Stimulated activated CD4-positive, alpha-beta T cell treated with anti-CD3 and anti-CD28 coated beads, Interleukin-4, amount 100 ng/mL, for 4 hours (primary cell): ENCODE measurements at regions not wholly inside any gene's neighbourhood (a gene's known extent, or its start where the extent isn't known, plus 50 kb on each side); places are given as distances from the start of the nearest gene placed in this dataset.

Experiments
- DNase-seq, 2 experiments: peaks; one replicate each; pipeline ENCODE4 v3.0.0-alpha.2; 2020

- DNase-seq: no peak
These were observed 206.7 kb upstream of the PWP1 start for GRCh38 chr12:107478881-107479280.

- no peak for DNase-seq
These were observed 204.6 kb upstream of the PWP1 start for GRCh38 chr12:107480836-107481608.

GRCh38 chr12:107484230-107484629 is 201.4 kb upstream of the PWP1 start:
- DNase-seq: no peak

GRCh38 chr12:107484941-107485340 is 200.7 kb upstream of the PWP1 start:
- no peak for DNase-seq

- no peak for DNase-seq
These were observed 199.9 kb upstream of the PWP1 start for GRCh38 chr12:107485731-107486130.

- no peak for DNase-seq
These were observed 199.3 kb upstream of the PWP1 start for GRCh38 chr12:107486140-107486892.

GRCh38 chr12:107487011-107487680 is 198.5 kb upstream of the PWP1 start:
- no peak for DNase-seq

GRCh38 chr12:107488666-107489065 is 196.9 kb upstream of the PWP1 start:
- no peak for DNase-seq

- no peak for DNase-seq
These were observed 195.6 kb upstream of the PWP1 start for GRCh38 chr12:107490010-107490409.

GRCh38 chr12:107491856-107492255 is 193.7 kb upstream of the PWP1 start:
- DNase-seq: no peak

GRCh38 chr12:107492393-107493134 is 193.0 kb upstream of the PWP1 start:
- no peak for DNase-seq

- DNase-seq: no peak
These were observed 192.5 kb upstream of the PWP1 start for GRCh38 chr12:107493135-107493494.

- no peak for DNase-seq
These were observed 191.9 kb upstream of the PWP1 start for GRCh38 chr12:107493666-107494065.

GRCh38 chr12:107494331-107494730 is 191.3 kb upstream of the PWP1 start:
- DNase-seq: no peak

GRCh38 chr12:107495604-107496003 is 190.0 kb upstream of the PWP1 start:
- no peak for DNase-seq

GRCh38 chr12:107497231-107497630 is 188.4 kb upstream of the PWP1 start:
- DNase-seq: no peak

- DNase-seq: no peak
These were observed 185.3 kb upstream of the PWP1 start for GRCh38 chr12:107500307-107500706.

GRCh38 chr12:107501681-107502080 is 183.9 kb upstream of the PWP1 start:
- no peak for DNase-seq

- DNase-seq: no peak
These were observed 182.3 kb upstream of the PWP1 start for GRCh38 chr12:107503129-107503855.

GRCh38 chr12:107503887-107504885 is 181.4 kb upstream of the PWP1 start:
- no peak for DNase-seq

- no peak for DNase-seq
These were observed 176.2 kb upstream of the PWP1 start for GRCh38 chr12:107509421-107509820.
